Mucosa of descending colon (tissue), 3 donors: ENCODE measurements at regions not wholly inside any gene's neighbourhood (a gene's known extent, or its start where the extent isn't known, plus 50 kb on each side); places are given as distances from the start of the nearest gene placed in this dataset.

Experiments
- ATAC-seq: fragments of 200-7000 bp; cut with Tn5 transposase; one replicate; pipeline ENCODE4 v1.9.1; 2020; ENCODE audit warnings: mild to moderate bottlenecking, moderate library complexity
- DNase-seq, 3 donors: peaks; one replicate each; pipeline ENCODE4 v3.0.0-alpha.2; 2020
- H3K36me3 ChIP-seq: fragments of 200-600 bp; one replicate; pipeline ENCODE4 v1.8.0; 2021; ENCODE audit warnings: low read depth, mild to moderate bottlenecking
- H3K4me1 ChIP-seq: fragments of 200-600 bp; one replicate; pipeline ENCODE4 v1.8.0; 2021; ENCODE audit warnings: low read depth, mild to moderate bottlenecking
- H3K4me3 ChIP-seq: fragments of 200-600 bp; one replicate; pipeline ENCODE4 v1.8.0; 2021; ENCODE audit warnings: mild to moderate bottlenecking
- H3K9me3 ChIP-seq: fragments of 200-600 bp; one replicate; pipeline ENCODE4 v1.8.0; 2021; ENCODE audit warnings: mild to moderate bottlenecking
- intact Hi-C, 2 donors: fragments of 100-400 bp; cut with DNase I in 1 of 2; cut with micrococcal nuclease in 1 of 2; formaldehyde crosslinking; loops; one replicate each; pipeline versions ENCODE4 v1.11.0 to v1.11.1; 2022; cut with DNase I, micrococcal nuclease
- TF ChIP-seq, protein P1 (sequence below): fragments of 200-600 bp; IDR thresholded peaks from one replicate; pipeline ENCODE4 v1.8.0; 2022; ENCODE audit warnings: antibody characterized with exemption, mild to moderate bottlenecking
- donor health status: DM: no; HTN: no; CAD: no; lungs with moderate emphysema.
- donor health status: DM: no; HTN: no; CAD: no.
- donor health status: DM: no; HTN: yes; CAD: no.

GRCh38 chr4:26226629-26227376 lies 94.0 kb upstream of the RBPJ start:
- Histone ChIP-seq H3K36me3 (no peaks in the 10 kb centered on the region), H3K4me3 (no peak overlapping the region), H3K9me3 (no peaks in the 10 kb centered on the region), H3K4me1 (no peaks in the 10 kb centered on the region)
- DNase-seq (no peak), ATAC-seq (peak; percentile 33)
- TF ChIP-seq, protein P1, sequence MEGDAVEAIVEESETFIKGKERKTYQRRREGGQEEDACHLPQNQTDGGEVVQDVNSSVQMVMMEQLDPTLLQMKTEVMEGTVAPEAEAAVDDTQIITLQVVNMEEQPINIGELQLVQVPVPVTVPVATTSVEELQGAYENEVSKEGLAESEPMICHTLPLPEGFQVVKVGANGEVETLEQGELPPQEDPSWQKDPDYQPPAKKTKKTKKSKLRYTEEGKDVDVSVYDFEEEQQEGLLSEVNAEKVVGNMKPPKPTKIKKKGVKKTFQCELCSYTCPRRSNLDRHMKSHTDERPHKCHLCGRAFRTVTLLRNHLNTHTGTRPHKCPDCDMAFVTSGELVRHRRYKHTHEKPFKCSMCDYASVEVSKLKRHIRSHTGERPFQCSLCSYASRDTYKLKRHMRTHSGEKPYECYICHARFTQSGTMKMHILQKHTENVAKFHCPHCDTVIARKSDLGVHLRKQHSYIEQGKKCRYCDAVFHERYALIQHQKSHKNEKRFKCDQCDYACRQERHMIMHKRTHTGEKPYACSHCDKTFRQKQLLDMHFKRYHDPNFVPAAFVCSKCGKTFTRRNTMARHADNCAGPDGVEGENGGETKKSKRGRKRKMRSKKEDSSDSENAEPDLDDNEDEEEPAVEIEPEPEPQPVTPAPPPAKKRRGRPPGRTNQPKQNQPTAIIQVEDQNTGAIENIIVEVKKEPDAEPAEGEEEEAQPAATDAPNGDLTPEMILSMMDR: no peak
- intact Hi-C loops: no loop called here

- TF ChIP-seq, protein P1: no peak
- no peaks in the 10 kb centered on the region for H3K36me3 ChIP-seq
- DNase-seq (no peak), ATAC-seq (no peak)
- no peak overlapping the region for H3K4me3 ChIP-seq
- no peaks in the 10 kb centered on the region for H3K4me1 ChIP-seq
- H3K9me3 ChIP-seq: no peaks in the 10 kb centered on the region
- intact Hi-C loops: no loop called here
Measured at GRCh38 chr4:26227601-26228229, 93.1 kb upstream of the RBPJ start.

GRCh38 chr4:26228883-26229282 lies 91.9 kb upstream of the RBPJ start:
- intact Hi-C loops: no loop called here
- DNase-seq: no peak
- ATAC-seq: no peak
- no peaks in the 10 kb centered on the region for H3K4me1 ChIP-seq
- no peaks in the 10 kb centered on the region for H3K36me3 ChIP-seq
- no peak overlapping the region for H3K4me3 ChIP-seq
- no peaks in the 10 kb centered on the region for H3K9me3 ChIP-seq
- TF ChIP-seq, protein P1: no peak

- Histone ChIP-seq H3K36me3 (no peaks in the 10 kb centered on the region), H3K4me1 (no peaks in the 10 kb centered on the region)
- intact Hi-C loops: no loop called here
Measured at GRCh38 chr4:26229974-26230373, 90.8 kb upstream of the RBPJ start.

GRCh38 chr4:26233350-26233749 lies 87.5 kb upstream of the RBPJ start:
- no peak for DNase-seq
- Histone ChIP-seq H3K9me3 (no peaks in the 10 kb centered on the region), H3K4me3 (no peak overlapping the region), H3K36me3 (no peaks in the 10 kb centered on the region), H3K4me1 (peaks cover 7% of the 10 kb centered on the region)
- no peak for ATAC-seq
- TF ChIP-seq, protein P1: no peak
- intact Hi-C loops: no loop called here

More at GRCh38 chr4:26229974-26230373, 90.8 kb upstream of the RBPJ start:
- Histone ChIP-seq H3K4me3 (no peak overlapping the region), H3K9me3 (no peaks in the 10 kb centered on the region)
- ATAC-seq (no peak), DNase-seq (no peak)
- TF ChIP-seq, protein P1: no peak
